ENCODE measurements at regions not wholly inside any gene's neighbourhood (a gene's known extent, or its start where the extent isn't known, plus 50 kb on each side); places are given as distances from the start of the nearest gene placed in this dataset.

- TF ChIP-seq CTCF (optimal IDR thresholded peaks at IDR 0.05 in 1 of 3, IDR thresholded peaks at IDR 0.05 in 1 of 3, conservative IDR thresholded peaks at IDR 0.05 in 1 of 3; ENCODE audit: extremely low read depth in 1 of 3, insufficient read depth in 2 of 3, low read length in 3 of 3) (no peak), EZH2 (IDR thresholded peaks at IDR 0.05; ENCODE audit: low read length) (no peak)
Observed at GRCh38 chrX:98398542-98398941, 1514.8 kb downstream of the RPA4 start.

All from keratinocyte (primary cell).